Omental fat pad (tissue), 3 donors: ENCODE measurements at regions not wholly inside any gene's neighbourhood (a gene's known extent, or its start where the extent isn't known, plus 50 kb on each side); places are given as distances from the start of the nearest gene placed in this dataset.

ENCODE experiments used
- ATAC-seq: fragments of 150-250 bp; one replicate; pipeline ENCODE4 v1.9.1; 2016; ENCODE audit warnings: mild to moderate bottlenecking, moderate library complexity; ENCODE audit not compliant: low FRiP score
- DNase-seq: peaks from one replicate; pipeline ENCODE4 v3.0.0-alpha.2; 2019; ENCODE audit warnings: low spot score
- CTCF ChIP-seq, 3 donors: fragments of 450-650 bp; IDR thresholded peaks; one replicate each; pipeline ENCODE4 v1.5.1; 2016 to 2017; ENCODE audit warnings: antibody characterized with exemption in 3 of 3, mild to moderate bottlenecking in 3 of 3, moderate library complexity in 2 of 3

GRCh38 chr17:77694391-77695363, 263.8 kb upstream of the TNRC6C start:
- no peak for TF ChIP-seq CTCF (IDR thresholded peaks at IDR 0.05)
- DNase-seq = no peak
- no peak for ATAC-seq

- ATAC-seq (no peak), DNase-seq (no peak)
- no peak for TF ChIP-seq CTCF (IDR thresholded peaks at IDR 0.05)
These were observed 263.1 kb upstream of the TNRC6C start for GRCh38 chr17:77695386-77695785.

GRCh38 chr17:77696151-77696720, 262.3 kb upstream of the TNRC6C start:
- DNase-seq (no peak), ATAC-seq (no peak)
- TF ChIP-seq CTCF (IDR thresholded peaks at IDR 0.05) = no peak

GRCh38 chr17:77696721-77697460, 261.6 kb upstream of the TNRC6C start:
- no peak for TF ChIP-seq CTCF (IDR thresholded peaks at IDR 0.05)
- ATAC-seq (no peak), DNase-seq (no peak)

GRCh38 chr17:77697480-77698400, 260.8 kb upstream of the TNRC6C start:
- ATAC-seq = no peak
- no peak for TF ChIP-seq CTCF (IDR thresholded peaks at IDR 0.05)
- DNase-seq = no peak

- DNase-seq (no peak), ATAC-seq (no peak)
- no peak for TF ChIP-seq CTCF (IDR thresholded peaks at IDR 0.05)
These were observed 259.4 kb upstream of the TNRC6C start for GRCh38 chr17:77698903-77699623.
